ENCODE measurements at regions not wholly inside any gene's neighbourhood (a gene's known extent, or its start where the extent isn't known, plus 50 kb on each side); places are given as distances from the start of the nearest gene placed in this dataset.

GRCh38 chr10:36457751-36458150, 667.6 kb upstream of the ANKRD30A start:
- H3K36me3 ChIP-seq (ENCODE audit: insufficient read depth, insufficient read length, low read length): no peaks in the 10 kb centered on the region
- no peak overlapping the region for H3K9ac ChIP-seq (ENCODE audit: insufficient read length, low read depth)
- TF ChIP-seq ZNF274 (IDR thresholded peaks at IDR 0.05; ENCODE audit: low read depth, low read length) (no peak), SUZ12 (IDR thresholded peaks at IDR 0.05; ENCODE audit: extremely low read depth, insufficient read depth, insufficient read length) (no peak), YY1 (IDR thresholded peaks at IDR 0.05; ENCODE audit: insufficient read depth, insufficient read length) (no peak)
- H3K9me3 ChIP-seq (ENCODE audit: insufficient read depth, low read length): 0 out of 2 replicates have a peak, but pooled peaks cover 8% of the 10 kb centered on the region
- no peaks in the 10 kb centered on the region for H3K27me3 ChIP-seq (ENCODE audit: insufficient read depth, insufficient read length)
- H3K4me3 ChIP-seq (ENCODE audit: insufficient read length, low read depth): no peak overlapping the region
- H3K4me1 ChIP-seq (ENCODE audit: insufficient read depth, insufficient read length): no peaks in the 10 kb centered on the region
- DNase-seq (ENCODE audit: low read depth, low spot score): no peak

DNA sequence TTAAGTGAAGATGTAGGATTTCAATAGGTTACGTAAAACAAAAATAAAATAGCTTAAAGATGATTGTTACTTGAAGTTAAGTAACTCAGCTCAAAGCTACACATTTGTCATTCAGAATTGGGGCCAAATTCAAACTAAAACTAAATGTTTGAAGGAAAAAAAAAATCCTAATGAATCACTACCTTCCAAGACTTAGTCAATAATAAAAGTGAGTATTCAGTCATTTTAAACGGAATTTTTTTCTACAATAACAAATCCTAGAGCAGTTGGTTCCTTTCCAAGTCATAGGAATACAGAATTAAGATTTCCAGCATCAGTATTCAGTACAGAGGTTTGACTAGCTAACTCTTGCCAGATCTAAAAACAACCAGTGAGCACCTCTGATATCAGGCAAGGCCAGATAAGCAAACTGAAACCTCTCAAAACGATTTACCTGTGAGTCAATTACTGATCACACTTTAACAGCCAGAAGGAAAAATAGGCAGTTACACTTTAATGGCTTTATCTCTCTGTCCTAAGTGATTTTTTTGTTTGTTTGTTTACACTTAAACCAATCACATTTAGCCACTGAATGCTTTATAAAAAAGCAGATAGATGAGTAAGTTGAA, 669.8 kb upstream of the ANKRD30A start:
- no peak overlapping the region for H3K9ac ChIP-seq (ENCODE audit: insufficient read length, low read depth)
- no peaks in the 10 kb centered on the region for H3K4me1 ChIP-seq (ENCODE audit: insufficient read depth, insufficient read length)
- 0 out of 2 replicates have a peak, but pooled peaks cover 8% of the 10 kb centered on the region for H3K9me3 ChIP-seq (ENCODE audit: insufficient read depth, low read length)
- DNase-seq (ENCODE audit: low read depth, low spot score): no peak
- no peaks in the 10 kb centered on the region for H3K36me3 ChIP-seq (ENCODE audit: insufficient read depth, insufficient read length, low read length)
- H3K4me3 ChIP-seq (ENCODE audit: insufficient read length, low read depth): no peak overlapping the region
- TF ChIP-seq YY1 (IDR thresholded peaks at IDR 0.05; ENCODE audit: insufficient read depth, insufficient read length) (no peak), SUZ12 (IDR thresholded peaks at IDR 0.05; ENCODE audit: extremely low read depth, insufficient read depth, insufficient read length) (no peak), ZNF274 (IDR thresholded peaks at IDR 0.05; ENCODE audit: low read depth, low read length) (no peak)
- H3K27me3 ChIP-seq (ENCODE audit: insufficient read depth, insufficient read length): no peaks in the 10 kb centered on the region

DNA sequence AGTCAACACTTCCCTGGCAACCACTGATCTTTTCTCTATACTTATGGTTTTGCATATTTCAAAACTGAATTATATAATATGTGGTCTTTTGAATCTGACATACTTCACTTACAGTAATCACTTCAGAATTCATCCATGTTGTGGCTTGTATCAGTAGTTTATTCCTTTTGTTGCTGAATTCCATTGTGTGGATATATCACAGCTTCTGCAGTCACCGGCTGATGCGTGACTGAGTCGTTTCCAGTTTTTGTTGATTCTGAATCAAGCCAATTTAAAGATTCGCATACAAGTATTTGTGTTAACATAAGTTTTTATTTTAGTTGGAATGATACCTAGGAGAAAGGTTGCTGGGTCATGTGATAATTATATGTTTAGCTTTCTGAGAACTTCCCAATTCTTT, 672.5 kb upstream of the ANKRD30A start:
- H3K4me1 ChIP-seq (ENCODE audit: insufficient read depth, insufficient read length): no peaks in the 10 kb centered on the region
- 0 out of 2 replicates have a peak, but pooled peaks cover 5% of the 10 kb centered on the region for H3K9me3 ChIP-seq (ENCODE audit: insufficient read depth, low read length)
- no peak overlapping the region for H3K4me3 ChIP-seq (ENCODE audit: insufficient read length, low read depth)
- H3K36me3 ChIP-seq (ENCODE audit: insufficient read depth, insufficient read length, low read length): no peaks in the 10 kb centered on the region
- TF ChIP-seq YY1 (IDR thresholded peaks at IDR 0.05; ENCODE audit: insufficient read depth, insufficient read length) (no peak), ZNF274 (IDR thresholded peaks at IDR 0.05; ENCODE audit: low read depth, low read length) (no peak), SUZ12 (IDR thresholded peaks at IDR 0.05; ENCODE audit: extremely low read depth, insufficient read depth, insufficient read length) (no peak)
- no peak for DNase-seq (ENCODE audit: low read depth, low spot score)
- no peak overlapping the region for H3K9ac ChIP-seq (ENCODE audit: insufficient read length, low read depth)
- no peaks in the 10 kb centered on the region for H3K27me3 ChIP-seq (ENCODE audit: insufficient read depth, insufficient read length)

- Histone ChIP-seq H3K27me3 (ENCODE audit: insufficient read depth, insufficient read length) (no peaks in the 10 kb centered on the region), H3K9ac (ENCODE audit: insufficient read length, low read depth) (no peak overlapping the region), H3K4me1 (ENCODE audit: insufficient read depth, insufficient read length) (peaks cover 3% of the 10 kb centered on the region), H3K36me3 (ENCODE audit: insufficient read depth, insufficient read length, low read length) (no peaks in the 10 kb centered on the region), H3K9me3 (ENCODE audit: insufficient read depth, low read length) (no peaks in the 10 kb centered on the region), H3K4me3 (ENCODE audit: insufficient read length, low read depth) (no peak overlapping the region)
- no peak for DNase-seq (ENCODE audit: low read depth, low spot score)
- TF ChIP-seq ZNF274 (IDR thresholded peaks at IDR 0.05; ENCODE audit: low read depth, low read length) (no peak), SUZ12 (IDR thresholded peaks at IDR 0.05; ENCODE audit: extremely low read depth, insufficient read depth, insufficient read length) (no peak), YY1 (IDR thresholded peaks at IDR 0.05; ENCODE audit: insufficient read depth, insufficient read length) (no peak)
These were observed 673.9 kb upstream of the ANKRD30A start for GRCh38 chr10:36451391-36451970.

DNA sequence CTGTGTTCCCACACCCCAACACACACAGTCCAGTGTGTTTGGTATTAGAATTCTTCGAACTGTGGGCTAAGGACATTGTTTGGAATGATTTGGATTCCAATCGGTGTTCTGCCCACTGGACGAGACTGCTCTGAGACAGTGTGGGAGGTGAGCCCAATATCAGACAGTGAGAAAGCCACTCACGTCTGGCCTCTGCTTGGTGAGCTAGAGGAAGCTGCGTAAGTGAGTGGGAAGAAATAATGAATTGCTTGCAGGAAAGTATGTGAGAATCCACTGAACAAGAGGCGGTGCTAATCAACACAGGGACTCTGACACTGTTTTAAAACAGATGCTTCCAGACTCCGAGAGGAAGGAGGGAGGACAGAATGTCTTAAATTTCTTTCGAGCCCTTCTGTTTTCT, 675.0 kb upstream of the ANKRD30A start:
- H3K4me1 ChIP-seq (ENCODE audit: insufficient read depth, insufficient read length): peaks cover 3% of the 10 kb centered on the region
- peak overlapping the region; percentile 0 for H3K9ac ChIP-seq (ENCODE audit: insufficient read length, low read depth)
- DNase-seq (ENCODE audit: low read depth, low spot score): no peak
- no peaks in the 10 kb centered on the region for H3K9me3 ChIP-seq (ENCODE audit: insufficient read depth, low read length)
- no peak overlapping the region for H3K4me3 ChIP-seq (ENCODE audit: insufficient read length, low read depth)
- TF ChIP-seq ZNF274 (IDR thresholded peaks at IDR 0.05; ENCODE audit: low read depth, low read length) (no peak), SUZ12 (IDR thresholded peaks at IDR 0.05; ENCODE audit: extremely low read depth, insufficient read depth, insufficient read length) (no peak), YY1 (IDR thresholded peaks at IDR 0.05; ENCODE audit: insufficient read depth, insufficient read length) (no peak)
- H3K27me3 ChIP-seq (ENCODE audit: insufficient read depth, insufficient read length): no peaks in the 10 kb centered on the region
- H3K36me3 ChIP-seq (ENCODE audit: insufficient read depth, insufficient read length, low read length): no peaks in the 10 kb centered on the region

GRCh38 chr10:36448760-36449691, 676.4 kb upstream of the ANKRD30A start:
- Histone ChIP-seq H3K9ac (ENCODE audit: insufficient read length, low read depth) (no peak overlapping the region), H3K4me3 (ENCODE audit: insufficient read length, low read depth) (no peak overlapping the region), H3K4me1 (ENCODE audit: insufficient read depth, insufficient read length) (peaks cover 3% of the 10 kb centered on the region), H3K36me3 (ENCODE audit: insufficient read depth, insufficient read length, low read length) (no peaks in the 10 kb centered on the region), H3K9me3 (ENCODE audit: insufficient read depth, low read length) (no peaks in the 10 kb centered on the region), H3K27me3 (ENCODE audit: insufficient read depth, insufficient read length) (no peaks in the 10 kb centered on the region)
- DNase-seq (ENCODE audit: low read depth, low spot score): peak; percentile 78
- TF ChIP-seq ZNF274 (IDR thresholded peaks at IDR 0.05; ENCODE audit: low read depth, low read length) (no peak), YY1 (IDR thresholded peaks at IDR 0.05; ENCODE audit: insufficient read depth, insufficient read length) (no peak), SUZ12 (IDR thresholded peaks at IDR 0.05; ENCODE audit: extremely low read depth, insufficient read depth, insufficient read length) (no peak)

GRCh38 chr10:36446881-36447280, 678.5 kb upstream of the ANKRD30A start:
- no peaks in the 10 kb centered on the region for H3K36me3 ChIP-seq (ENCODE audit: insufficient read depth, insufficient read length, low read length)
- no peak for TF ChIP-seq ZNF274 (IDR thresholded peaks at IDR 0.05; ENCODE audit: low read depth, low read length)
- TF ChIP-seq YY1 (IDR thresholded peaks at IDR 0.05; ENCODE audit: insufficient read depth, insufficient read length): no peak
- TF ChIP-seq SUZ12 (IDR thresholded peaks at IDR 0.05; ENCODE audit: extremely low read depth, insufficient read depth, insufficient read length): no peak
- H3K4me3 ChIP-seq (ENCODE audit: insufficient read length, low read depth): no peak overlapping the region
- no peaks in the 10 kb centered on the region for H3K9me3 ChIP-seq (ENCODE audit: insufficient read depth, low read length)
- no peaks in the 10 kb centered on the region for H3K27me3 ChIP-seq (ENCODE audit: insufficient read depth, insufficient read length)
- DNase-seq (ENCODE audit: low read depth, low spot score): no peak
- H3K4me1 ChIP-seq (ENCODE audit: insufficient read depth, insufficient read length): peaks cover 3% of the 10 kb centered on the region
- H3K9ac ChIP-seq (ENCODE audit: insufficient read length, low read depth): no peak overlapping the region

Data from NT2/D1 (cell line).